ENCODE measurements at regions not wholly inside any gene's neighbourhood (a gene's known extent, or its start where the extent isn't known, plus 50 kb on each side); places are given as distances from the start of the nearest gene placed in this dataset.
A peak's percentile ranks its signal among the peaks of the same experiment; 100 is the strongest.

DNA sequence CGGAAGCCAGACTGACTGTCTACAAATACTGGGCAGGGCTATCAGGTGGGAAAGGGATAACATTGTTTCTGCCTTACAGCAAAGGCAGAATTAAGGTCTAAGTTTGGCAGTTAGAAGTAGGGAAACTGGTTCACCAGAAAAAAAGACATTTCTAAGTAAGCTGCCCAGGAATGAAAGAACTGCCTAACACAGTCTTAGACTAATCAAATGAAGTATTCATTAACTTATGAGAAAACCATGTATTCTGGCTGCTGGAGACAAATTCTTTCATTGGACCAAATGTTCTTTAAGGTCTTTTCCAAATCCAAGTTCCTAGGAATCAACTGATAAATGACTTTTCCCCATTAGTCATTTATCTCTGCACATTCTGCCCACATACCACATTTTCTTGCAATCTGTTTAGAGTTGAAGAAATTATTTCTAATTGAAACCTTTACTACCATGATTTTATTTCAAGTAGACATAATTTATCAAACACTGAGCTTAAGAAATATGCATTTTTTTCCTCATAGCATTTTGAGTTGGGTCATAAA lies 120.3 kb upstream of the OGFRL1 start:
- no peak for DNase-seq (ENCODE audit: low spot score in 2 of 2)
- no peaks in the 10 kb centered on the region for H3K9me3 ChIP-seq
- H3K4me3 ChIP-seq, result no peak overlapping the region
- no peaks in the 10 kb centered on the region for H3K27me3 ChIP-seq
- intact Hi-C loops (cut with DNase I; ENCODE audit: low total_unique reads), result no loop called here
- H3K4me1 ChIP-seq, result no peaks in the 10 kb centered on the region
- H3K27ac ChIP-seq, result peak overlapping the region; percentile 7 to 43
- TF ChIP-seq POLR2AphosphoS5 (IDR thresholded peaks at IDR 0.05) (no peak), POLR2A (IDR thresholded peaks at IDR 0.05) (no peak)
- TF ChIP-seq, protein P1, sequence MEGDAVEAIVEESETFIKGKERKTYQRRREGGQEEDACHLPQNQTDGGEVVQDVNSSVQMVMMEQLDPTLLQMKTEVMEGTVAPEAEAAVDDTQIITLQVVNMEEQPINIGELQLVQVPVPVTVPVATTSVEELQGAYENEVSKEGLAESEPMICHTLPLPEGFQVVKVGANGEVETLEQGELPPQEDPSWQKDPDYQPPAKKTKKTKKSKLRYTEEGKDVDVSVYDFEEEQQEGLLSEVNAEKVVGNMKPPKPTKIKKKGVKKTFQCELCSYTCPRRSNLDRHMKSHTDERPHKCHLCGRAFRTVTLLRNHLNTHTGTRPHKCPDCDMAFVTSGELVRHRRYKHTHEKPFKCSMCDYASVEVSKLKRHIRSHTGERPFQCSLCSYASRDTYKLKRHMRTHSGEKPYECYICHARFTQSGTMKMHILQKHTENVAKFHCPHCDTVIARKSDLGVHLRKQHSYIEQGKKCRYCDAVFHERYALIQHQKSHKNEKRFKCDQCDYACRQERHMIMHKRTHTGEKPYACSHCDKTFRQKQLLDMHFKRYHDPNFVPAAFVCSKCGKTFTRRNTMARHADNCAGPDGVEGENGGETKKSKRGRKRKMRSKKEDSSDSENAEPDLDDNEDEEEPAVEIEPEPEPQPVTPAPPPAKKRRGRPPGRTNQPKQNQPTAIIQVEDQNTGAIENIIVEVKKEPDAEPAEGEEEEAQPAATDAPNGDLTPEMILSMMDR (IDR thresholded peaks at IDR 0.05), result no peak
- no peaks in the 10 kb centered on the region for H3K36me3 ChIP-seq

DNA sequence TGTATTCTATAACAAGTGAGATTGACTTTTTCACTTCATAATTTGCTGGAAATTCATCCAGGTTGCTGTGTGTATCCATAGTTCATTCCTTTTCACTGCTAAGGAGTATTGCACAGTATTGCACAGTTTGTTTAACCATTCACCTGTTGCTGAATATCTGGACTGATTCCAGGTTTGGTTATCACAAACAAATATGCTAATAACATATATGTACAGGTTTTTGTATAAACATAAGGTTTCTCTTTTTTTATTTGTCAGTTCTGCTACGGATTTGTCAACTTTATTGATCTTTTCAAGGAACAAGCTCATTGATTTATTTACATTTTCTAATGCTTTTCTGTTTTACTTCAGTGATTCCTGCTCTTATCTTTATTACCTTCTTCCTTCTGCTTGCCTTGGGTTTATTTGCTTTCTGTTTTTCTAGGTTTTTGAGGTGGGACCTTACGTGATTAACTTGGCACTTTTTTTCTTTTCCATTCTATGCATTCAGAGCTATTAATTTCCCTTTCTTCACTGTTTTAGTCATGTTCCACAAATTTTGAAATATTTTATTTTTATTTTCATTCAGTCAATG lies 117.0 kb upstream of the OGFRL1 start:
- intact Hi-C loops (cut with DNase I; ENCODE audit: low total_unique reads), result no loop called here
- Histone ChIP-seq H3K27ac (no peak overlapping the region), H3K4me1 (no peaks in the 10 kb centered on the region), H3K36me3 (no peaks in the 10 kb centered on the region), H3K4me3 (no peak overlapping the region), H3K27me3 (no peaks in the 10 kb centered on the region), H3K9me3 (no peaks in the 10 kb centered on the region)
- no peak for TF ChIP-seq POLR2AphosphoS5 (IDR thresholded peaks at IDR 0.05)
- TF ChIP-seq POLR2A (IDR thresholded peaks at IDR 0.05), result no peak
- TF ChIP-seq, protein P1 (IDR thresholded peaks at IDR 0.05), result no peak
- DNase-seq (ENCODE audit: low spot score in 2 of 2), result no peak

DNA sequence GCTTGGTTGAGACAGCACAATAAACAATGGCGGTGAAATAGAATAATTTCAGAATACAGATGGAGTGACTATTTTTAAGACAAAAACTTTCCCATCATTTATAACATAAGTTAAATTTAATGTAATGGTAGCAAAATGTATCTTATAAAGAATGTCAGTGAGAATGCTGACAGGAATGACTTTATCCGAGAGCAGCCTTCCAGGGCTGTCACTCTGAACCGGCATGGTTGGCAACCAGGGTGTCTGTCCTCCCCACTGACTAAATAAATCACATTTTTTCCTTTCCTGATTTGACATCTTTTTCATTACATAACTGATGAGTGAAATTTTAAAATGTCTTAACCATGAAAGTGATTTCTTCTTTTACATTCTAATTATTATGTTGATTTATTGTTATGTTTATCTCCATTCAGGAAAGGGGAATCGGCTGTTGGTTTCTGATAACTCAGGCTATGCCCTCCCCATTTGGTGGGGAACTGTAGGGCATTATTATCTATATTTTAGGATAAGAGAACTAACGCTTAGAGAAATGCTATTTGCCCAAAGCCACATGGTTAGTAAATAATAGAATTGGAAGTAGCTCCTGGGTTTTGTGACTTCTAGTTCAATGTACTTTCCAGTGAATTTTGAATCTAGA lies 109.2 kb upstream of the OGFRL1 start:
- Histone ChIP-seq H3K4me3 (no peak overlapping the region), H3K27ac (no peak overlapping the region), H3K36me3 (no peaks in the 10 kb centered on the region), H3K27me3 (no peaks in the 10 kb centered on the region), H3K4me1 (no peaks in the 10 kb centered on the region), H3K9me3 (no peaks in the 10 kb centered on the region)
- TF ChIP-seq POLR2A (IDR thresholded peaks at IDR 0.05) (no peak), POLR2AphosphoS5 (IDR thresholded peaks at IDR 0.05) (no peak)
- TF ChIP-seq, protein P1 (IDR thresholded peaks at IDR 0.05), result no peak
- intact Hi-C loops (cut with DNase I; ENCODE audit: low total_unique reads), result no loop called here
- no peak for DNase-seq (ENCODE audit: low spot score in 2 of 2)

DNA sequence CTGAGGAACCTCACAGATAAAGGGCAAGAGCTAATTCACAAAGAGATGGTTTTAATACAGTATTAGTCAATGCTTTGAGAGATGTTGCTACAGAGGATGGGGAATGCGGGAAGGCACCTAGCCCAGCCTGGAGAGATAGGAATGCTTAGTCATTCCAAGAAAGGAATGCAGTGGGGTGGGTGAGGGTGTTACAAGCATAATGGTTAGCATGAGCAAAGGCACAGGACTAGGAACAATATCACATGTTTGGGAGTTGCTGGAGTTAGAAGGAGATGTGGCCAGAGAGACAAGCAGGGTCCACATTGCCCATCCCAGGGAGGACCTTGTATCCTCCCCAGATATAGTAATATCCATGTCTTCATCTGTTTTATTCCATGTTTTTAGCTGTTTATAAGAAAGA lies 107.0 kb upstream of the OGFRL1 start:
- no peaks in the 10 kb centered on the region for H3K36me3 ChIP-seq
- H3K4me3 ChIP-seq, result no peak overlapping the region
- H3K27ac ChIP-seq, result no peak overlapping the region
- DNase-seq (ENCODE audit: low spot score in 2 of 2), result peak in 1 of 2 donors; percentile 42
- intact Hi-C loops (cut with DNase I; ENCODE audit: low total_unique reads), result no loop called here
- TF ChIP-seq, protein P1 (IDR thresholded peaks at IDR 0.05), result no peak
- no peaks in the 10 kb centered on the region for H3K9me3 ChIP-seq
- no peaks in the 10 kb centered on the region for H3K27me3 ChIP-seq
- no peaks in the 10 kb centered on the region for H3K4me1 ChIP-seq

DNA sequence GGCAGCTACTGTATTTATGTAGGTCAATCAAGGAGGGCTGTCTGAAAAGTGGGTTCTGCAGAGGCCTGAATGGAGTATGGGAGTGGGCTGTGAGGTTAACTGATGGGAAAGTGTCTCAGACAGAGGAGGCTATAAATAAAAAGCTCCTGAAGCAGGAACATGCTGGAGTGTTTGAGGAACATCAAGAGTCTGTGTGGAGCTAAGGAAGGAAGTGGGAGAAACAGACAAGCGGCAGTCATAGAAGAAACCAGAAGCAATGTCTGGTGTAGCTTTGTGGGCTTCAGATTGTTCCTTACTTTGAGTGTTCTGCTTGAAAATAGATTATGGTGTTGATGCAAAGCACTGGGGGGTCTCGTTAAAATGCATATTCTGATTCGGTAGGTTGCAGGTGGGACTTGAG lies 101.5 kb upstream of the OGFRL1 start:
- H3K27ac ChIP-seq, result no peak overlapping the region
- intact Hi-C loops (cut with DNase I; ENCODE audit: low total_unique reads), result no loop called here
- DNase-seq (ENCODE audit: low spot score in 2 of 2), result no peak
- H3K27me3 ChIP-seq, result no peaks in the 10 kb centered on the region
- no peaks in the 10 kb centered on the region for H3K9me3 ChIP-seq
- no peaks in the 10 kb centered on the region for H3K4me1 ChIP-seq
- no peak overlapping the region for H3K4me3 ChIP-seq
- TF ChIP-seq POLR2A (IDR thresholded peaks at IDR 0.05) (no peak), POLR2AphosphoS5 (IDR thresholded peaks at IDR 0.05) (no peak)
- TF ChIP-seq, protein P1 (IDR thresholded peaks at IDR 0.05), result no peak
- no peaks in the 10 kb centered on the region for H3K36me3 ChIP-seq

All from breast epithelium (tissue), 4 donors.